ENCODE measurements at regions not wholly inside any gene's neighbourhood (a gene's known extent, or its start where the extent isn't known, plus 50 kb on each side); places are given as distances from the start of the nearest gene placed in this dataset.

- no peak overlapping the region for H3K4me2 ChIP-seq (ENCODE audit: insufficient read depth, insufficient read length, low read length)
- WGBS (ENCODE audit: extremely low coverage, insufficient read length, low lambda C conversion rate): no CpG with 5 or more reads among the region's 2 CpGs
- no peaks in the 10 kb centered on the region for H3K27me3 ChIP-seq (ENCODE audit: insufficient read depth, low read length)
Measured at GRCh38 chr5:101338226-101338625, 435.1 kb upstream of the ST8SIA4 start.

More at GRCh38 chr5:101338226-101338625, 435.1 kb upstream of the ST8SIA4 start:
- Mint-ChIP-seq H3K27ac (no peak overlapping the region), H3K27me3 (ENCODE audit: low read depth) (no peaks in the 10 kb centered on the region), H3K4me3 (no peak overlapping the region), H3K4me1 (no peaks in the 10 kb centered on the region), H3K36me3 (ENCODE audit: insufficient read depth in 1 of 3, low read depth in 3 of 3) (no peaks in the 10 kb centered on the region), H3K9me3 (no peaks in the 10 kb centered on the region; a peak in 1 of 5 replicates)
- Histone ChIP-seq H3T11ph (ENCODE audit: low read length) (no peak overlapping the region), H2BK120ac (ENCODE audit: low read depth, low read length, poor library complexity, severe bottlenecking) (no peak overlapping the region), H3K23ac (ENCODE audit: insufficient read length, low read depth, low read length) (no peak overlapping the region), H3K4me1 (ENCODE audit: insufficient read depth, low read length) (no peaks in the 10 kb centered on the region), H2AK5ac (ENCODE audit: insufficient read length, low read length) (no peak overlapping the region), H3K4ac (ENCODE audit: low read depth, low read length) (no peak overlapping the region), H2BK5ac (ENCODE audit: insufficient read length, low read length) (no peak overlapping the region), H3K56ac (ENCODE audit: insufficient read length, low read depth, low read length) (no peak overlapping the region), H4K91ac (ENCODE audit: insufficient read length, low read depth, low read length) (no peak overlapping the region), H2BK20ac (ENCODE audit: low read depth, low read length, poor library complexity, severe bottlenecking) (no peak overlapping the region), H3K79me2 (ENCODE audit: insufficient read depth, low read length) (no peaks in the 10 kb centered on the region), H4K5ac (ENCODE audit: insufficient read length, low read depth, low read length) (no peak overlapping the region), H3K79me1 (ENCODE audit: insufficient read depth, low read depth, low read length, poor library complexity, severe bottlenecking) (no peaks in the 10 kb centered on the region), H3K23me2 (ENCODE audit: insufficient read length, low read depth, low read length, poor library complexity, severe bottlenecking) (no peaks in the 10 kb centered on the region), H2BK12ac (ENCODE audit: insufficient read length, low read depth, low read length) (no peak overlapping the region), H4K8ac (replicated peaks; ENCODE audit: insufficient read length, low read depth, low read length) (no peak overlapping the region), H3K14ac (ENCODE audit: insufficient read depth, low read length) (no peak overlapping the region), H4K20me1 (ENCODE audit: control insufficient read depth, insufficient read depth, insufficient read length) (no peaks in the 10 kb centered on the region), H2AFZ (ENCODE audit: low read length) (no peak overlapping the region), H3K18ac (ENCODE audit: insufficient read length, low read depth, low read length) (no peak overlapping the region), H3K9me3 (ENCODE audit: control insufficient read depth, low read depth, low read length) (no peaks in the 10 kb centered on the region), H3K27ac (ENCODE audit: insufficient read length, low read depth, low read length) (no peak overlapping the region), H3K9ac (ENCODE audit: extremely low read depth, insufficient read length, low read length) (no peak overlapping the region), H2BK15ac (ENCODE audit: low read depth, low read length) (no peak overlapping the region)
- no peak for DNase-seq
- no peak for TF ChIP-seq CTCF (conservative IDR thresholded peaks at IDR 0.05)

Measured in H9 (cell line).